BLaER1 (cell line): ENCODE measurements at regions not wholly inside any gene's neighbourhood (a gene's known extent, or its start where the extent isn't known, plus 50 kb on each side); places are given as distances from the start of the nearest gene placed in this dataset.
A peak's percentile ranks its signal among the peaks of the same experiment; 100 is the strongest.

Source experiments
- H3K27ac ChIP-seq: shearing (Covaris generic); formaldehyde crosslinking; 2 replicates; pipeline ENCODE4 v1.8.1; 2022
- H3K27me3 ChIP-seq: shearing (Covaris generic); formaldehyde crosslinking; 2 replicates; pipeline ENCODE4 v1.8.1; 2022
- H3K36me3 ChIP-seq: shearing (Covaris generic); formaldehyde crosslinking; 2 replicates; pipeline ENCODE4 v1.8.1; 2022
- H3K4me1 ChIP-seq: shearing (Covaris generic); formaldehyde crosslinking; 2 replicates; pipeline ENCODE4 v1.8.1; 2022
- H3K4me2 ChIP-seq: shearing (Covaris generic); formaldehyde crosslinking; 2 replicates; pipeline ENCODE4 v1.8.1; 2022
- H3K4me3 ChIP-seq: shearing (Covaris generic); formaldehyde crosslinking; 2 replicates; pipeline ENCODE4 v1.8.1; 2022
- H3K9ac ChIP-seq: shearing (Covaris generic); formaldehyde crosslinking; 2 replicates; pipeline ENCODE4 v1.8.1; 2022
- H3K9me3 ChIP-seq: shearing (Covaris generic); formaldehyde crosslinking; 2 replicates; pipeline ENCODE4 v1.8.1; 2022
- H4K20me1 ChIP-seq: shearing (Covaris generic); formaldehyde crosslinking; 2 replicates; pipeline ENCODE4 v1.8.1; 2022
- Cebpa-rat ChIP-seq: shearing (Covaris generic); IDR thresholded peaks from 2 replicates; pipeline ENCODE4 v1.8.1; 2022

GRCh38 chr2:235211056-235211455, 259.2 kb downstream of the SH3BP4 start:
- Histone ChIP-seq H3K27me3 (no peaks in the 10 kb centered on the region), H3K4me1 (peaks cover 29% of the 10 kb centered on the region), H3K9ac (no peak overlapping the region), H3K4me2 (no peak overlapping the region), H3K9me3 (peaks cover 8% of the 10 kb centered on the region), H3K36me3 (no peaks in the 10 kb centered on the region), H3K27ac (no peak overlapping the region), H3K4me3 (no peak overlapping the region), H4K20me1 (no peaks in the 10 kb centered on the region)
- TF ChIP-seq Cebpa-rat: no peak

- Histone ChIP-seq H4K20me1 (no peaks in the 10 kb centered on the region), H3K36me3 (no peaks in the 10 kb centered on the region), H3K9me3 (peaks cover 8% of the 10 kb centered on the region), H3K27ac (no peak overlapping the region), H3K9ac (no peak overlapping the region), H3K4me1 (peaks cover 13% of the 10 kb centered on the region), H3K27me3 (no peaks in the 10 kb centered on the region), H3K4me3 (no peak overlapping the region), H3K4me2 (no peak overlapping the region)
- no peak for TF ChIP-seq Cebpa-rat
These were observed 260.8 kb downstream of the SH3BP4 start for GRCh38 chr2:235212501-235213158.

- TF ChIP-seq Cebpa-rat: no peak
- Histone ChIP-seq H3K9me3 (no peaks in the 10 kb centered on the region; the same call in 1 of the 2 replicates), H3K9ac (no peak overlapping the region), H4K20me1 (no peaks in the 10 kb centered on the region), H3K27me3 (no peaks in the 10 kb centered on the region), H3K4me2 (no peak overlapping the region), H3K4me1 (peaks cover 1% of the 10 kb centered on the region), H3K36me3 (no peaks in the 10 kb centered on the region), H3K27ac (no peak overlapping the region), H3K4me3 (no peak overlapping the region)
These were observed 263.4 kb downstream of the SH3BP4 start for GRCh38 chr2:235215248-235215647.

GRCh38 chr2:235216901-235217300, 265.1 kb downstream of the SH3BP4 start:
- Histone ChIP-seq H3K9me3 (no peaks in the 10 kb centered on the region), H3K36me3 (no peaks in the 10 kb centered on the region), H3K27ac (no peak overlapping the region), H4K20me1 (no peaks in the 10 kb centered on the region), H3K9ac (no peak overlapping the region), H3K4me3 (no peak overlapping the region), H3K4me2 (no peak overlapping the region), H3K27me3 (no peaks in the 10 kb centered on the region), H3K4me1 (peaks cover 7% of the 10 kb centered on the region)
- no peak for TF ChIP-seq Cebpa-rat

GRCh38 chr2:235217846-235218245, 266.0 kb downstream of the SH3BP4 start:
- no peak for TF ChIP-seq Cebpa-rat
- Histone ChIP-seq H3K9ac (no peak overlapping the region), H3K4me1 (peaks cover 7% of the 10 kb centered on the region), H3K27ac (no peak overlapping the region), H3K9me3 (no peaks in the 10 kb centered on the region), H3K27me3 (no peaks in the 10 kb centered on the region), H3K36me3 (no peaks in the 10 kb centered on the region), H4K20me1 (no peaks in the 10 kb centered on the region), H3K4me2 (no peak overlapping the region), H3K4me3 (no peak overlapping the region)

- Histone ChIP-seq H4K20me1 (no peaks in the 10 kb centered on the region), H3K27ac (no peak overlapping the region), H3K4me3 (no peak overlapping the region), H3K9me3 (no peaks in the 10 kb centered on the region), H3K4me2 (no peak overlapping the region), H3K36me3 (no peaks in the 10 kb centered on the region), H3K4me1 (peaks cover 7% of the 10 kb centered on the region), H3K9ac (no peak overlapping the region), H3K27me3 (no peaks in the 10 kb centered on the region)
- TF ChIP-seq Cebpa-rat: no peak
These were observed 266.7 kb downstream of the SH3BP4 start for GRCh38 chr2:235218486-235218907.

- TF ChIP-seq Cebpa-rat: no peak
- no peaks in the 10 kb centered on the region for H3K9me3 ChIP-seq
- no peak overlapping the region for H3K9ac ChIP-seq
- H3K27me3 ChIP-seq: no peaks in the 10 kb centered on the region
- H3K4me2 ChIP-seq: no peak overlapping the region
- H4K20me1 ChIP-seq: no peaks in the 10 kb centered on the region
- peaks cover 7% of the 10 kb centered on the region for H3K4me1 ChIP-seq
- no peak overlapping the region for H3K27ac ChIP-seq
- H3K36me3 ChIP-seq: no peaks in the 10 kb centered on the region
- no peak overlapping the region for H3K4me3 ChIP-seq
These were observed 267.2 kb downstream of the SH3BP4 start for GRCh38 chr2:235219048-235219447.

GRCh38 chr2:235220331-235220730, 268.5 kb downstream of the SH3BP4 start:
- H3K9ac ChIP-seq: no peak overlapping the region
- no peaks in the 10 kb centered on the region for H3K27me3 ChIP-seq
- no peak for TF ChIP-seq Cebpa-rat
- no peaks in the 10 kb centered on the region for H3K9me3 ChIP-seq
- 0 out of 2 replicates have a peak overlapping the region, but pooled peaks have one; percentile 13 for H3K4me2 ChIP-seq
- no peak overlapping the region for H3K4me3 ChIP-seq
- peaks cover 7% of the 10 kb centered on the region for H3K4me1 ChIP-seq
- no peaks in the 10 kb centered on the region for H4K20me1 ChIP-seq
- H3K36me3 ChIP-seq: no peaks in the 10 kb centered on the region
- no peak overlapping the region for H3K27ac ChIP-seq

GRCh38 chr2:235223011-235223410, 270.8 kb upstream of the AGAP1 start:
- no peak overlapping the region for H3K27ac ChIP-seq
- H3K4me2 ChIP-seq: no peak overlapping the region
- TF ChIP-seq Cebpa-rat: no peak
- H3K4me3 ChIP-seq: no peak overlapping the region
- no peaks in the 10 kb centered on the region for H3K27me3 ChIP-seq
- no peak overlapping the region for H3K9ac ChIP-seq
- H4K20me1 ChIP-seq: no peaks in the 10 kb centered on the region
- peaks cover 7% of the 10 kb centered on the region for H3K4me1 ChIP-seq
- no peaks in the 10 kb centered on the region for H3K9me3 ChIP-seq
- H3K36me3 ChIP-seq: no peaks in the 10 kb centered on the region

GRCh38 chr2:235224410-235224809, 269.4 kb upstream of the AGAP1 start:
- Histone ChIP-seq H3K9me3 (no peaks in the 10 kb centered on the region), H3K4me3 (no peak overlapping the region), H3K36me3 (no peaks in the 10 kb centered on the region), H3K4me2 (no peak overlapping the region), H3K4me1 (peaks cover 7% of the 10 kb centered on the region), H3K9ac (no peak overlapping the region), H3K27me3 (no peaks in the 10 kb centered on the region), H4K20me1 (no peaks in the 10 kb centered on the region), H3K27ac (no peak overlapping the region)
- TF ChIP-seq Cebpa-rat: no peak

GRCh38 chr2:235225261-235225660, 268.6 kb upstream of the AGAP1 start:
- TF ChIP-seq Cebpa-rat: no peak
- H3K9ac ChIP-seq: no peak overlapping the region
- H4K20me1 ChIP-seq: no peaks in the 10 kb centered on the region
- no peak overlapping the region for H3K27ac ChIP-seq
- no peak overlapping the region for H3K4me2 ChIP-seq
- H3K9me3 ChIP-seq: no peaks in the 10 kb centered on the region
- H3K36me3 ChIP-seq: no peaks in the 10 kb centered on the region
- no peak overlapping the region for H3K4me3 ChIP-seq
- no peaks in the 10 kb centered on the region for H3K27me3 ChIP-seq
- H3K4me1 ChIP-seq: peaks cover 5% of the 10 kb centered on the region
